ENCODE measurements at regions not wholly inside any gene's neighbourhood (a gene's known extent, or its start where the extent isn't known, plus 50 kb on each side); places are given as distances from the start of the nearest gene placed in this dataset.
"Not testable (repeated sequence)": the region's sequence is repeated elsewhere in the genome, so short reads cannot be mapped to it uniquely, and the experiment has no call there.

DNA sequence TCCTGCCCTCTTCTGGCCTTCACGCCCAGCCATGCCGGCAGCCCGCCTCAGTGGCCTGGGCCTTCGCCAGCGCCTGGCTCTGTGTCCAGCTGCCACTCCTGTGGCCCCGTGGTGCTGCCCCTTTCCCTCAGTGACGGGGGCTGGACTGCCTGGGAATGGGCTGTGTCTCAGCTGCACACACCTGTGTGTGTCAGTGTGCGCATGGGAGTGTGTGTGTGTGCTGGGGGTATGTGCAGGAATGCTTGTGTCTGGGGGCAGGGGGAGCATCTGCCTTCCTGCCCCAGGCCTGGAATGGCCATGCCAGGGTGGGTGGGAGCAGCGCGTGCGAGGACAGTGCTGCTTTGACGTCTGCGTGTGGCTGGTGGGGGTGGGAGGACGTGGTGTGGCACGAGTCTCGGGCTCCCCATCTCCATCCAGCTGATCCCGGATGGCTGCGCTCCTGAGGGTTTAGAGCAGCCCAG lies 224.9 kb downstream of the TMEM121 start:
- TF ChIP-seq CTCF (IDR thresholded peaks at IDR 0.05); EZH2 (IDR thresholded peaks at IDR 0.05; ENCODE audit: borderline replicate concordance, insufficient read depth, low read depth, low read length, poor library complexity, severe bottlenecking): not testable (repeated sequence)
